ENCODE measurements at regions not wholly inside any gene's neighbourhood (a gene's known extent, or its start where the extent isn't known, plus 50 kb on each side); places are given as distances from the start of the nearest gene placed in this dataset.

DNA sequence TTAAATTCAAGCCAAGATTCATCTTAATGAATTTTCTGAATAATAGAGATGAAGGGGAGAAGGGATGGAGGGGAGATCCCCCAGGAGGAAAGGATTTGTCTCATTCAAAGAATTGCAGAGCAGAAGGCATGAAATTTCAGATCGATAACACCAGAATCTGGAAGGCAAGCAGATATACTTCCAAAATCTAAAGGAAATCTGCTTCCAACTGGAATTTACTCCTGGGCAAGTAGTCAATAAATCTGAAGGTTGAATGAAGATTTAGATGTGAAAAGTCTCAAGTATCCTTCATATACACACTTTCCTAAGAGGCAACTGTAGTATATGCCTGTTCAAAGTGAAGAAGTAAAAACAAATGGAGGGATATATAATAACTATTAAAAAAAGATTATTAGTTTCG is 1190.8 kb upstream of the CELF4 start:
- Histone ChIP-seq H4K20me1 (replicated peaks; ENCODE audit: insufficient read depth) (no peaks in the 10 kb centered on the region), H2AFZ (no peak overlapping the region), H3K4me3 (no peak overlapping the region), H3K4me2 (no peak overlapping the region), H3K36me3 (ENCODE audit: insufficient read depth) (no peaks in the 10 kb centered on the region), H3K27me3 (ENCODE audit: insufficient read depth) (no peaks in the 10 kb centered on the region), H3K9me2 (ENCODE audit: insufficient read depth) (no peaks in the 10 kb centered on the region), H3K27ac (ENCODE audit: low read depth) (no peak overlapping the region), H3K4me1 (ENCODE audit: insufficient read depth) (no peaks in the 10 kb centered on the region), H3F3A (replicated peaks; ENCODE audit: low read depth) (no peaks in the 10 kb centered on the region), H3K79me2 (replicated peaks; ENCODE audit: insufficient read depth) (no peaks in the 10 kb centered on the region)
- peaks cover 9% of the 10 kb centered on the region; the same call in 2 of the 3 replicates for H3K4me1 Mint-ChIP-seq
- H3K27me3 Mint-ChIP-seq (ENCODE audit: insufficient read depth, low read depth, poor library complexity) = peaks cover 2% of the 10 kb centered on the region
- no peak overlapping the region for H3K4me3 Mint-ChIP-seq
- no peak for ATAC-seq
- no peak overlapping the region for H3K27ac Mint-ChIP-seq
- no peaks in the 10 kb centered on the region for H3K9me3 Mint-ChIP-seq
- no peaks in the 10 kb centered on the region; the same call in 2 of the 3 replicates for H3K36me3 Mint-ChIP-seq (ENCODE audit: low read depth)
- no peak for TF ChIP-seq NANOG (IDR thresholded peaks at IDR 0.05; ENCODE audit: borderline replicate concordance)
- no peak for TF ChIP-seq EZH2 (IDR thresholded peaks at IDR 0.05; ENCODE audit: low read depth, unreplicated experiment)
- no peak for TF ChIP-seq ZNF331 (CRISPR knock-in tag; IDR thresholded peaks at IDR 0.05; ENCODE audit: low read depth)
- TF ChIP-seq JUNB (IDR thresholded peaks at IDR 0.05; ENCODE audit: unreplicated experiment) = no peak
- no peak for TF ChIP-seq EZH2phosphoT487 (IDR thresholded peaks at IDR 0.05; ENCODE audit: unreplicated experiment)
- TF ChIP-seq, protein P1, sequence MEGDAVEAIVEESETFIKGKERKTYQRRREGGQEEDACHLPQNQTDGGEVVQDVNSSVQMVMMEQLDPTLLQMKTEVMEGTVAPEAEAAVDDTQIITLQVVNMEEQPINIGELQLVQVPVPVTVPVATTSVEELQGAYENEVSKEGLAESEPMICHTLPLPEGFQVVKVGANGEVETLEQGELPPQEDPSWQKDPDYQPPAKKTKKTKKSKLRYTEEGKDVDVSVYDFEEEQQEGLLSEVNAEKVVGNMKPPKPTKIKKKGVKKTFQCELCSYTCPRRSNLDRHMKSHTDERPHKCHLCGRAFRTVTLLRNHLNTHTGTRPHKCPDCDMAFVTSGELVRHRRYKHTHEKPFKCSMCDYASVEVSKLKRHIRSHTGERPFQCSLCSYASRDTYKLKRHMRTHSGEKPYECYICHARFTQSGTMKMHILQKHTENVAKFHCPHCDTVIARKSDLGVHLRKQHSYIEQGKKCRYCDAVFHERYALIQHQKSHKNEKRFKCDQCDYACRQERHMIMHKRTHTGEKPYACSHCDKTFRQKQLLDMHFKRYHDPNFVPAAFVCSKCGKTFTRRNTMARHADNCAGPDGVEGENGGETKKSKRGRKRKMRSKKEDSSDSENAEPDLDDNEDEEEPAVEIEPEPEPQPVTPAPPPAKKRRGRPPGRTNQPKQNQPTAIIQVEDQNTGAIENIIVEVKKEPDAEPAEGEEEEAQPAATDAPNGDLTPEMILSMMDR (conservative IDR thresholded peaks at IDR 0.05; ENCODE audit: low read depth in 2 of 2) = no peak
- DNase-seq (ENCODE audit: low spot score) = no peak

- Histone ChIP-seq H3K4me1 (ENCODE audit: insufficient read depth) (no peaks in the 10 kb centered on the region), H3K79me2 (replicated peaks; ENCODE audit: insufficient read depth) (no peaks in the 10 kb centered on the region), H3K27ac (ENCODE audit: low read depth) (no peak overlapping the region), H4K20me1 (replicated peaks; ENCODE audit: insufficient read depth) (no peaks in the 10 kb centered on the region), H3K9me2 (ENCODE audit: insufficient read depth) (no peaks in the 10 kb centered on the region), H3K36me3 (ENCODE audit: insufficient read depth) (no peaks in the 10 kb centered on the region), H3K4me2 (no peak overlapping the region), H3F3A (replicated peaks; ENCODE audit: low read depth) (no peaks in the 10 kb centered on the region), H3K4me3 (no peak overlapping the region), H2AFZ (no peak overlapping the region), H3K27me3 (ENCODE audit: insufficient read depth) (no peaks in the 10 kb centered on the region)
- Mint-ChIP-seq H3K27ac (no peak overlapping the region), H3K4me1 (peaks cover 6% of the 10 kb centered on the region; the same call in 1 of the 3 replicates), H3K9me3 (no peaks in the 10 kb centered on the region), H3K4me3 (no peak overlapping the region), H3K36me3 (ENCODE audit: low read depth) (no peaks in the 10 kb centered on the region), H3K27me3 (ENCODE audit: insufficient read depth, low read depth, poor library complexity) (peaks cover 2% of the 10 kb centered on the region)
- DNase-seq (ENCODE audit: low spot score) = no peak
- no peak for ATAC-seq
- no peak for TF ChIP-seq CREB1 (CRISPR knock-in tag; IDR thresholded peaks at IDR 0.05; ENCODE audit: low read depth)
- TF ChIP-seq NANOG (IDR thresholded peaks at IDR 0.05; ENCODE audit: borderline replicate concordance) = no peak
- TF ChIP-seq, protein P1 (conservative IDR thresholded peaks at IDR 0.05; ENCODE audit: low read depth in 2 of 2) = no peak
- no peak for TF ChIP-seq POLR2AphosphoS5 (IDR thresholded peaks at IDR 0.05; ENCODE audit: low read depth)
- no peak for TF ChIP-seq ZNF331 (CRISPR knock-in tag; IDR thresholded peaks at IDR 0.05; ENCODE audit: low read depth)
- no peak for TF ChIP-seq EZH2 (IDR thresholded peaks at IDR 0.05; ENCODE audit: low read depth, unreplicated experiment)
- no peak for TF ChIP-seq ZNF114 (CRISPR knock-in tag; IDR thresholded peaks at IDR 0.05)
- TF ChIP-seq EZH2phosphoT487 (IDR thresholded peaks at IDR 0.05; ENCODE audit: unreplicated experiment) = no peak
- TF ChIP-seq ZNF462 (CRISPR knock-in tag; IDR thresholded peaks at IDR 0.05) = no peak
- TF ChIP-seq STAT1 (IDR thresholded peaks at IDR 0.05; ENCODE audit: unreplicated experiment) = no peak
Measured at GRCh38 chr18:38752430-38752829, 1186.8 kb upstream of the CELF4 start.

All from GM23338 (cell line).